ENCODE measurements at regions not wholly inside any gene's neighbourhood (a gene's known extent, or its start where the extent isn't known, plus 50 kb on each side); places are given as distances from the start of the nearest gene placed in this dataset.
A peak's percentile ranks its signal among the peaks of the same experiment; 100 is the strongest.

DNA sequence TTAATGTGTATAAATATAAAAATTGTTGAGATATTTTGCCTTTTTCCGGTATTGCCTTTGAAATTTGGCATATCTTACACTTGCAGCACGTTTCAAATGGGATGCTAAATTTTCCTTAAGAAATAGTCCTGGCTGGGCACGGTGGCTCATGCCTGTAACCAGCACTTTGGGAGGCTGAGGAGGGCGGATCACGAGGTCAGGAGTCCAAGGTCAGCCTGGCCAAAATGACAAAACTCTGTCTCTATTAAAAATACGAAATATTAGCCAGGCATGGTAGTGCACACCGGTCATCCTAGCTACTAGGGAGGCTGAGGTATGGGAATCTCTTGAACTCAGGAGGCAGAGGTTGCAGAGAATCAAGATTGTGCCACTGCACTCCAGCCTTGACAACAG is 220.2 kb downstream of the PTEN start:
- no peak for DNase-seq (ENCODE audit: low read depth)

GRCh38 chr10:88086187-88086960 is 222.9 kb downstream of the PTEN start:
- no peak for DNase-seq (ENCODE audit: low read depth)

DNA sequence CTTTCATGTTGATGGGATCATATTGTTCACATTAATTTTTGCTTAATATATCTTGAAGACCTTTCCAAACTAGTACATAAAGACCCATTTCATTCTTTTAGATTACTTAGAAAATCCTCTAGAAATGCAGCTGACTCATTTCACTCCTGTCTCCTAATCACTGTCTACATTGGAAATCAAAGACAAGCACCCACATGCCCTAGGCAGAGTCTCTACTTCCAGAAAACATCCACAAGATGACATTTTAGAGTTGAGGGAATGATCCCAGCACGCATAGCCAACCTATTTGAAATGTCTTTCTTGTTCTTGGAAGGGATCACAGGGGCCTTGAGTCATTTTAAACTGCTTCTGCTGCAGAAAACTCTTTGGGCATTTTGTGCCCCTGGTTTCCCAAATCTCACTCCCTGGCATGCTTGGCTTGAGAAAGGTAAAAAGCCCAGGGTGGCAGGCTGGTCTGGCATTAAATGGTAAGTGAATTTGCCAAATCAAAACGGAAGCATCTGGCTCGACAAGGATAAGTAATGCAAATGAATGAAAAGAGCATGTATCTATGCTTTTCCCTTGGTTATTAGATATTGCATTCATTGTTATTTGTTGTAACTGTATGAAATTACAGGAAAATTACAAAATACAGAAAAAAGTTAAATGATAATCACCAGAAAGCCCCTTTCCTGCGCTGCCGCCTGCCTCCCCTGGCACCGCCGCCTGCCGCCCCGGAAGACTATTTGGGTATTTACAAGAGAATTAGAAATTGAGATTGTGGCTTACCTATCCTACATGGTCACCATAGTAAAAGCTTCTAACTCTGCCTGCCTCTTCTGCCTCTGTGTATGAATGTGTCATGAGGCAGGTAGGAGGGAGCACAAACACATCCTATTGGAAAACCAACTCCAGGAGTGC is 225.3 kb downstream of the PTEN start:
- no peak for DNase-seq (ENCODE audit: low read depth)

DNA sequence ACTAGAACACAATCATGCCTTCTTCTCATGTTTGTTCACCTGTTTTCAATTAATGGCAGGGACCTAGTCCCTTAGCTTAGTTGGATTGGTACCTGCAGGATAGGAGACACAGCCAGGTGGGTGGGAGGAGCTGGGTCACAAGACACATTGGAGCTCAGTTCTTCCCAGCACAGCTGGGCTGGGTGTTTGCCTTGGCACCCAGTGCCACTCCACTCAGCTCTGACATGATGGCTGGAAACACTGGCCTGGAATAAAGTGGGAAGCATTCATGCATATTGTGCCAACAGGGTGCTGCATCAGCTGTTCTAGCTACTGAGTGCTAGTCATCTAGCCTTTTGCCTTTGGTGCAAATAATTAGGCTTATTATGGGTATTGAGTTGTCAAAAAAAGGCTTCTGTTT is 226.1 kb downstream of the PTEN start:
- no peak for DNase-seq (ENCODE audit: low read depth)

- no peak for DNase-seq (ENCODE audit: low read depth)
Measured at GRCh38 chr10:88090568-88091214, 227.3 kb downstream of the PTEN start.

DNA sequence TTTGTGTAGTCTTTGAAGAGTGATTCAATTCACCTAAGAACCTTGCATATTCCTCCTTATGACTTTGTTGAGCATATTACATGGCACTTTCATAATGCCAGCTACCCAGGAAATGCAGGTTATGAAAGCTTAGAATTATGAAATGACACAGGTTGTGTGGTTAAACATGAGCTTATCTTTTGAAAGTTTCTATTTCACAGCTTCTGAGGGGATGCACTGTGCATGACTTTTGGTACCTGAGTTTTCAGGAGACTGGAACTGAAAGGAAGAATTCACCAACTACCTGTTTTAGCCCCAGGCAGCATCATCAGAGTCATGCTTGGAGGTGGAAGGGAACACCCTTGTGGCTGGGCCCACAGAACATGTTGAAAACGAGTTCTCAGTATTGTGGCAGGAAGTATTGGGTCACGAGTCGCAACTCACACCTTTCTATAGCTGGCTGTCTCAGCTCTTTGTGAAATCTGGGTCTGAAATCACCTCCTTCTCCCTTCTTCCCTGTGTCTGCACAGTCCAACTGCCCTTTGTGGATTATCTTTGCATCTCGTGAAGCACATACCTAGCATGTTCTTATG is 228.2 kb downstream of the PTEN start:
- DNase-seq (ENCODE audit: low read depth), result peak; percentile 50

GRCh38 chr10:88092265-88092664 is 228.8 kb downstream of the PTEN start:
- no peak for DNase-seq (ENCODE audit: low read depth)

DNA sequence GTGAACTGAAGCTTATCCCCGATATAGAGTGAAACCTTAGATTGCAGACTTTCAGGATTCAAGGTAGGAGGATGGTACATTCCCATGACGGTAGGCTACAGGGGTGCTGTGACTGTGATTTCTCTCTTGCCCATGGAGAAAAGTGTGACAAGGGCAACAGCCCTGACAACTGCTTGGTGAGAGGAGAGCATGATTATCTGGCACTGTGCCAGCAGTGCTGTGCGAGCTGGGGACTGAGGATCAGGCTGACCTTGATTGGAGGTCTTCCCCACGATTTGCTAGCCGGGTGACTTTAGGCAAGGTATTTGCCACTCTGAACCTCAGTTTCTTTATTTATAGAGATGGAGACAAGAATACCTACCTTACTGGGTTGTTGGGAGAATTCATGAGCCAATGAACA is 229.5 kb downstream of the PTEN start:
- no peak for DNase-seq (ENCODE audit: low read depth)

GRCh38 chr10:88094795-88095194 is 231.4 kb downstream of the PTEN start:
- no peak for DNase-seq (ENCODE audit: low read depth)

GRCh38 chr10:88095223-88095721 is 231.8 kb downstream of the PTEN start:
- DNase-seq (ENCODE audit: low read depth), result no peak

DNA sequence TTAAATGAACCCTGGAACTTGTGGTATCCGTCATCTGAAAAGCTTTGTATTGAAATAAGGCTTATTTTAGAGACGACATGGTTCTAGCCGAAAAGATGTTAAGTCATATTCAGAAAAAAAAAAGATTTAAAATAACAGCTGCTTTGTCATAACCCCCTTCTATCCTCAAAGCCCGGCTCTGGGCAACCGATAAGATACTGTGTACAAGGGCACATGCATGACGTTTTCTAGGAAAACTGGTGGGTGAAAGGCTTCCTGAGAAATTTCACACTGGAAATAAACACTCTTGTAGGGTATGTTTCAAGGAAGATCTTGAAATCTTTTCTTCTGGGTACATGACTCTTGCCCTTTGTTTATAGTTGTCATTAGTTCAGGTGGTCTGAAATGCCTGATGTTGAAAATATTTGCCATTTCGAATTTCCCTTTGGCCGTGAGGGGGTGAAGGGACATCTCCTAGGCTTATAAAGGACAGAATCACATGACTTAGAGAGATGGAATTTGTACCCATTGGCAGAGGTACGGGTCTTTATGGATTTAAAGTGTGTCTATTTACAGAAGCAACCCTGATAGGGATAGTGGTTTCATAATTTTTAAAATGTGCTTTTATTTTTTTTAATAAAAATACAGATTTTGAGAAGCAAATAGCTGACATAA is 232.5 kb downstream of the PTEN start:
- no peak for DNase-seq (ENCODE audit: low read depth)

DNA sequence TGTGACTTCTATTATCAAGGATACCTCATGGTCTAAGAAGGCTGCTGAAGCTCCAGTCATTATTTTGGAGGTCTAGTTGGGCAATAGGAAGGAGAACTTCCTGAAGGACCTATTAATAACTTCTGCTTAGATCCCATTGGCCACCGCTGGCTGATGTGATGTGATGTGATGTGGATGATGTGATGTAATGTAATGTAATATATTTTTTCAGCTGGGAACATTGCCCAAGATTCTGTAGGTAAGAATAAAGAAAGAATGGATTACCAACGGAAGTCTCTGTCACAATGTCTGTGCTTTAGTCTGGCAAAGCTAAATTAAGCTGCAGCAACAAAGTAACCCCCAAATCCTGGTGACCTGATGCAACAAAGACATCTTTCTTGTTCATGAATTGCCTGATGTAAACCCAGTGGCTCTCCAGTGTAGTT is 233.7 kb downstream of the PTEN start:
- DNase-seq (ENCODE audit: low read depth), result no peak

GRCh38 chr10:88097536-88097935 is 234.1 kb downstream of the PTEN start:
- no peak for DNase-seq (ENCODE audit: low read depth)

DNA sequence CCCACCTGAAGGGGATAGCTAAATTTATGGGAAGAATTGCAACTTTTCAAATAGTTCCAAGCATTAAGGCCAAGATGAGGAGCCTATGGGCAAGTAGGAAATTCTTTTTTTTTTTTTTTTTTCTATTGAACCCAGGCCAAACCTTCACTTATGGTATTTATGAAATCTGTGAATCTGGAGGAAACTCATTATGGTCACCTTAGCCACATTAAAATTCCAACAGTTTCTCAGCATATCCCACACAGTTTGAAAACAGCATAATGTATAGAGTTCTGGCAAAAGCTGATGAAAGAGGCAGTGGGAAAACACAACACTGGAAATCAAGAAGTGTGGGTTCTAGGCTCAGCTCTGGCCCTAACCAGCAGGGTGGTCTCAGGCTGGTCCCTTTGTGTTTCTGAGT is 236.9 kb downstream of the PTEN start:
- DNase-seq (ENCODE audit: low read depth), result no peak

GRCh38 chr10:88101666-88102065 is 238.2 kb downstream of the PTEN start:
- no peak for DNase-seq (ENCODE audit: low read depth)

- no peak for DNase-seq (ENCODE audit: low read depth)
Measured at GRCh38 chr10:88103576-88103975, 240.2 kb downstream of the PTEN start.

- no peak for DNase-seq (ENCODE audit: low read depth)
Measured at GRCh38 chr10:88104223-88104622, 240.8 kb downstream of the PTEN start.

GRCh38 chr10:88106366-88106765 is 242.9 kb downstream of the PTEN start:
- DNase-seq (ENCODE audit: low read depth), result no peak

DNA sequence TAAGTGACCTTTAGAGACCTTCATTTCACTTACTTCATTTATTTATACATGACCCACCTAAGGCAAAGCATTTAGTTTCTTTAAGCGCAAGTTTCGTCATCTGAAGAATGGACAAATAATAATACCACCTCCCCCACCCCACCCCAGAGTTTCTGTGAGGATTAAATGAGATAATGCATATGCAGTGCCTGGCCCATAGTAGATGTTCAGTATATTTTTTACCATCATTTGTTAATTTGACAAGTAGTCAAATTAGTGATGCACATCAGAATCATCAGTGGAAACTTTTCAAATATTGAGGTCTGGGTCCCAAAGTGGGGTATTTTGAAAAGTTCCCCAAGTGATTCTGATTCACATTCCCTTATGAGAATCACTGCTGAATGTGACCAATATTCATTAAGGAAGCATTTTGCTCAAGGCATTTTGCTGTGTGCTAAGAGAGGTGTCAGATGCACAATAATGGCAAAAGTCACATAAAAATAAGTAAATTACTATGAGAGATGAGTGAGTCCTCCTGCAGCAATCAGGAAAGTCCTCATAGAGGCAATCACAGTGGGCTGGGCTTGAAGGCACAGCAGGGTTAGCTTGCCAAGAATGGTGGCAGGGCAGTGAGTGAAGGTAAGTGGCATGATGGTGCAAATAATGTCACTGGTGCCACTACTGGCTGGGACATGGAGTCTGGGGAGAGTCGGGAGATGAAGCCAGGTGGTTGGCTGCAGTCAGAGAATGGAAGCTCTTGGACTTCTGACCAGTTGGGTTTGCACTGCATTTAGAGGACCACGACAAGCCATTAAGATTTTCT is 244.1 kb downstream of the PTEN start:
- no peak for DNase-seq (ENCODE audit: low read depth)

- DNase-seq (ENCODE audit: low read depth), result no peak
Measured at GRCh38 chr10:88108115-88108610, 244.7 kb downstream of the PTEN start.

GRCh38 chr10:88110355-88110754 is 246.9 kb downstream of the PTEN start:
- DNase-seq (ENCODE audit: low read depth), result no peak

Data from stimulated activated CD8-positive, alpha-beta memory T cell treated with anti-CD3 and anti-CD28 coated beads, Interleukin-7, amount 100 ng/mL, for 24 hours (primary cell).